ENCODE measurements at regions not wholly inside any gene's neighbourhood (a gene's known extent, or its start where the extent isn't known, plus 50 kb on each side); places are given as distances from the start of the nearest gene placed in this dataset.
"Not testable (repeated sequence)": the region's sequence is repeated elsewhere in the genome, so short reads cannot be mapped to it uniquely, and the experiment has no call there.

- Histone ChIP-seq H3K4me1 (ENCODE audit: control insufficient read depth in 2 of 3, insufficient read depth in 2 of 3, low read depth in 1 of 3, low read length in 3 of 3) (no peaks in the 10 kb centered on the region), H3K36me3 (ENCODE audit: control insufficient read depth in 2 of 3, insufficient read depth in 3 of 3, low read length in 3 of 3) (no peaks in the 10 kb centered on the region), H3K27ac (ENCODE audit: low read depth in 2 of 2, low read length in 2 of 2) (no peak overlapping the region), H3K9me3 (ENCODE audit: control insufficient read depth in 2 of 3, insufficient read depth in 1 of 3, low read length in 3 of 3) (no peaks in the 10 kb centered on the region), H3K27me3 (ENCODE audit: control insufficient read depth, insufficient read depth, low read length) (no peaks in the 10 kb centered on the region), H3K9ac (ENCODE audit: low read length in 3 of 3) (no peak overlapping the region), H3K4me3 (ENCODE audit: low read length in 3 of 3) (no peak overlapping the region)
- DNase-seq (no peak), FAIRE-seq (no peak)
- intact Hi-C loops (cut with DNase I) = no loop called here
- TF ChIP-seq CTCF (IDR thresholded peaks at IDR 0.05; ENCODE audit: borderline replicate concordance, extremely low read depth, insufficient read depth) = no peak
These were observed 1099.5 kb upstream of the INTU start for GRCh38 chr4:126533146-126533805.

- no peak for TF ChIP-seq CTCF (IDR thresholded peaks at IDR 0.05; ENCODE audit: borderline replicate concordance, extremely low read depth, insufficient read depth)
- H3K27me3 ChIP-seq (ENCODE audit: control insufficient read depth, insufficient read depth, low read length) = no peaks in the 10 kb centered on the region
- no peaks in the 10 kb centered on the region for H3K4me1 ChIP-seq (ENCODE audit: control insufficient read depth in 2 of 3, insufficient read depth in 2 of 3, low read depth in 1 of 3, low read length in 3 of 3)
- H3K36me3 ChIP-seq (ENCODE audit: control insufficient read depth in 2 of 3, insufficient read depth in 3 of 3, low read length in 3 of 3) = no peaks in the 10 kb centered on the region
- intact Hi-C loops (cut with DNase I) = no loop called here
- no peak overlapping the region for H3K27ac ChIP-seq (ENCODE audit: low read depth in 2 of 2, low read length in 2 of 2)
- no peak for DNase-seq
- H3K9ac ChIP-seq (ENCODE audit: low read length in 3 of 3) = no peak overlapping the region
- FAIRE-seq = no peak
- no peaks in the 10 kb centered on the region for H3K9me3 ChIP-seq (ENCODE audit: control insufficient read depth in 2 of 3, insufficient read depth in 1 of 3, low read length in 3 of 3)
- no peak overlapping the region for H3K4me3 ChIP-seq (ENCODE audit: low read length in 3 of 3)
These were observed 1093.0 kb upstream of the INTU start for GRCh38 chr4:126539771-126540170.

GRCh38 chr4:126541820-126542219 is 1090.9 kb upstream of the INTU start:
- Histone ChIP-seq H3K36me3 (ENCODE audit: control insufficient read depth in 2 of 3, insufficient read depth in 3 of 3, low read length in 3 of 3) (no peaks in the 10 kb centered on the region), H3K27ac (ENCODE audit: low read depth in 2 of 2, low read length in 2 of 2) (no peak overlapping the region), H3K9me3 (ENCODE audit: control insufficient read depth in 2 of 3, insufficient read depth in 1 of 3, low read length in 3 of 3) (no peaks in the 10 kb centered on the region), H3K4me1 (ENCODE audit: control insufficient read depth in 2 of 3, insufficient read depth in 2 of 3, low read depth in 1 of 3, low read length in 3 of 3) (no peaks in the 10 kb centered on the region), H3K9ac (ENCODE audit: low read length in 3 of 3) (no peak overlapping the region), H3K4me3 (ENCODE audit: low read length in 3 of 3) (no peak overlapping the region), H3K27me3 (ENCODE audit: control insufficient read depth, insufficient read depth, low read length) (no peaks in the 10 kb centered on the region)
- DNase-seq = peak in 4 of 5 donors; percentile 9 to 31 (median 24)
- intact Hi-C loops (cut with DNase I) = no loop called here
- TF ChIP-seq CTCF (IDR thresholded peaks at IDR 0.05; ENCODE audit: borderline replicate concordance, extremely low read depth, insufficient read depth) = no peak
- FAIRE-seq = no peak

GRCh38 chr4:126544276-126544675 is 1088.5 kb upstream of the INTU start:
- FAIRE-seq = no peak

GRCh38 chr4:126546197-126546596 is 1086.6 kb upstream of the INTU start:
- DNase-seq; H3K36me3 ChIP-seq (ENCODE audit: control insufficient read depth in 2 of 3, insufficient read depth in 3 of 3, low read length in 3 of 3); H3K9ac ChIP-seq (ENCODE audit: low read length in 3 of 3); H3K27ac ChIP-seq (ENCODE audit: low read depth in 2 of 2, low read length in 2 of 2); H3K4me3 ChIP-seq (ENCODE audit: low read length in 3 of 3); H3K27me3 ChIP-seq (ENCODE audit: control insufficient read depth, insufficient read depth, low read length); intact Hi-C loops (cut with DNase I); FAIRE-seq; H3K4me1 ChIP-seq (ENCODE audit: control insufficient read depth in 2 of 3, insufficient read depth in 2 of 3, low read depth in 1 of 3, low read length in 3 of 3); H3K9me3 ChIP-seq (ENCODE audit: control insufficient read depth in 2 of 3, insufficient read depth in 1 of 3, low read length in 3 of 3): not testable (repeated sequence)

More at GRCh38 chr4:126544276-126544675, 1088.5 kb upstream of the INTU start:
- no peaks in the 10 kb centered on the region for H3K9me3 ChIP-seq (ENCODE audit: control insufficient read depth in 2 of 3, insufficient read depth in 1 of 3, low read length in 3 of 3)
- no peak for DNase-seq
- TF ChIP-seq CTCF (IDR thresholded peaks at IDR 0.05; ENCODE audit: borderline replicate concordance, extremely low read depth, insufficient read depth) = no peak
- H3K4me1 ChIP-seq (ENCODE audit: control insufficient read depth in 2 of 3, insufficient read depth in 2 of 3, low read depth in 1 of 3, low read length in 3 of 3) = no peaks in the 10 kb centered on the region
- no peak overlapping the region for H3K27ac ChIP-seq (ENCODE audit: low read depth in 2 of 2, low read length in 2 of 2)
- no peaks in the 10 kb centered on the region for H3K27me3 ChIP-seq (ENCODE audit: control insufficient read depth, insufficient read depth, low read length)
- intact Hi-C loops (cut with DNase I) = no loop called here
- no peak overlapping the region for H3K9ac ChIP-seq (ENCODE audit: low read length in 3 of 3)
- no peak overlapping the region for H3K4me3 ChIP-seq (ENCODE audit: low read length in 3 of 3)
- H3K36me3 ChIP-seq (ENCODE audit: control insufficient read depth in 2 of 3, insufficient read depth in 3 of 3, low read length in 3 of 3) = no peaks in the 10 kb centered on the region

Data from kidney (tissue), 13 donors.